OCI-LY1 (cell line): ENCODE measurements at regions not wholly inside any gene's neighbourhood (a gene's known extent, or its start where the extent isn't known, plus 50 kb on each side); places are given as distances from the start of the nearest gene placed in this dataset.

Experiments
- H2AFZ ChIP-seq: fragments of 200-600 bp; sonication (generic), shearing (Covaris generic); 2 replicates; pipeline ENCODE4 v1.6.0; 2014; ENCODE audit warnings: antibody characterized with exemption, mild to moderate bottlenecking, low read length
- H3F3A ChIP-seq: fragments of 200-600 bp; sonication (generic), shearing (Covaris generic); 2 replicates; pipeline ENCODE4 v1.6.0; 2014; ENCODE audit warnings: mild to moderate bottlenecking, antibody characterized with exemption, low read length, moderate library complexity; ENCODE audit not compliant: insufficient read depth
- H3K27ac ChIP-seq: fragments of 200-600 bp; sonication (generic); 2 replicates; pipeline ENCODE4 v1.5.1; 2014; ENCODE audit warnings: low read length, mixed run types, mild to moderate bottlenecking, low read depth; ENCODE audit not compliant: poor library complexity, severe bottlenecking
- H3K27me3 ChIP-seq: fragments of 200-600 bp; sonication (generic); 2 replicates; pipeline ENCODE4 v1.6.0; 2014; ENCODE audit warnings: antibody characterized with exemption, mild to moderate bottlenecking, low read length, moderate library complexity; ENCODE audit not compliant: insufficient read depth
- H3K36me3 ChIP-seq: fragments of 200-600 bp; sonication (generic); 2 replicates; pipeline ENCODE4 v1.6.1; 2014; ENCODE audit warnings: mild to moderate bottlenecking, antibody characterized with exemption, low read length, moderate library complexity, mixed read lengths; ENCODE audit not compliant: insufficient read depth
- H3K4me1 ChIP-seq: fragments of 200-600 bp; sonication (generic); 2 replicates; pipeline ENCODE4 v1.5.1; 2014; ENCODE audit warnings: mild to moderate bottlenecking, low read length, moderate library complexity; ENCODE audit not compliant: insufficient read depth, severe bottlenecking
- H3K4me2 ChIP-seq: fragments of 200-600 bp; sonication (generic), shearing (Covaris generic); 2 replicates; pipeline ENCODE4 v1.6.1; 2014; ENCODE audit warnings: low read length
- H3K4me3 ChIP-seq: fragments of 200-600 bp; sonication (generic); 2 replicates; pipeline ENCODE4 v1.5.1; 2014; ENCODE audit warnings: low read length, low read depth, mild to moderate bottlenecking, mixed read lengths; ENCODE audit not compliant: poor library complexity, severe bottlenecking
- H3K79me2 ChIP-seq: fragments of 200-600 bp; shearing (Covaris generic); 2 replicates; pipeline ENCODE4 v1.6.1; 2016; ENCODE audit warnings: mixed run types, low read length, mixed read lengths; ENCODE audit not compliant: insufficient read depth
- H3K9ac ChIP-seq: fragments of 200-600 bp; sonication (generic), shearing (Covaris generic); 2 replicates; pipeline ENCODE4 v1.6.1; 2014; ENCODE audit warnings: mild to moderate bottlenecking, low read length, mixed read lengths
- H3K9me2 ChIP-seq: fragments of 200-600 bp; sonication (generic), shearing (Covaris generic); 2 replicates; pipeline ENCODE4 v1.6.1; 2014; ENCODE audit warnings: low read depth, mild to moderate bottlenecking, low read length, mixed read lengths
- H3K9me3 ChIP-seq: fragments of 200-600 bp; shearing (Covaris generic); 2 replicates; pipeline ENCODE4 v1.6.1; 2014; ENCODE audit warnings: low read length, mixed read lengths
- H4K20me1 ChIP-seq: fragments of 200-600 bp; sonication (generic), shearing (Covaris generic); 2 replicates; pipeline ENCODE4 v1.6.0; 2016; ENCODE audit warnings: mild to moderate bottlenecking, low read length; ENCODE audit not compliant: insufficient read depth
- CTCF ChIP-seq: fragments of 200-600 bp; sonication (generic), shearing (Covaris generic); IDR thresholded peaks from 2 replicates; pipeline ENCODE4 v1.5.1; 2017; ENCODE audit warnings: mild to moderate bottlenecking, antibody characterized with exemption, low read length, moderate library complexity, mixed read lengths
- EZH2 ChIP-seq: fragments of 200-600 bp; sonication (generic), shearing (Covaris generic); IDR thresholded peaks from 2 replicates; pipeline ENCODE4 v1.8.0; 2017; ENCODE audit warnings: borderline replicate concordance, mixed run types, mild to moderate bottlenecking, antibody characterized with exemption, low read length, moderate library complexity, mixed read lengths

- Histone ChIP-seq H3K4me3 (no peak overlapping the region), H3K9me2 (no peaks in the 10 kb centered on the region), H3K36me3 (no peaks in the 10 kb centered on the region), H3K79me2 (no peaks in the 10 kb centered on the region), H3F3A (no peaks in the 10 kb centered on the region), H3K27ac (no peak overlapping the region), H3K4me1 (no peaks in the 10 kb centered on the region), H3K4me2 (no peak overlapping the region), H3K9ac (no peak overlapping the region), H3K27me3 (no peaks in the 10 kb centered on the region), H4K20me1 (no peaks in the 10 kb centered on the region), H3K9me3 (no peaks in the 10 kb centered on the region), H2AFZ (no peak overlapping the region)
- no peak for TF ChIP-seq EZH2
- no peak for TF ChIP-seq CTCF
These were observed 825.3 kb upstream of the GRM7 start for GRCh38 chr3:6035626-6036025.

DNA sequence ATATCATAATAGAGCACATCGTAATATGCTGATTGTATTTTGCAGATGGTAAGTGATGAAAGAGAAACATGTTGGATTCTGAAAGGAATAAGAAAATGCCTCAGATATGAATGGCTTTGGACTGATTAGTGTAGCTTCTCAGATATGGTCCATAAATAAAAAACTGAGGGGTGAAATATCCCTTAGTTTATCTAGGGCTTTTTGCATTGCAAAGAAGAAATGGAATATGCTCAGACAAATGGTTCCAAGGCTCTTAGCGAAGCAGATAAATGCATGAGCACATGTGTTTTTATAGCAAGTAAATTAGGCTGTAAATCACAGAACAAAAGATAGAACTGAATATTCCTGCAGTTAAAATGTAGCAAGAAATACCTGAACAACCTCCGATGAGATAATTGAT is 820.9 kb upstream of the GRM7 start:
- no peaks in the 10 kb centered on the region for H3K4me1 ChIP-seq
- no peak overlapping the region for H3K9ac ChIP-seq
- H3K27ac ChIP-seq, result no peak overlapping the region
- no peaks in the 10 kb centered on the region for H3K9me2 ChIP-seq
- no peaks in the 10 kb centered on the region for H3F3A ChIP-seq
- H3K4me2 ChIP-seq, result no peak overlapping the region
- H2AFZ ChIP-seq, result no peak overlapping the region
- no peak overlapping the region for H3K4me3 ChIP-seq
- TF ChIP-seq CTCF, result no peak
- TF ChIP-seq EZH2, result no peak
- H4K20me1 ChIP-seq, result no peaks in the 10 kb centered on the region
- H3K27me3 ChIP-seq, result no peaks in the 10 kb centered on the region
- no peaks in the 10 kb centered on the region for H3K9me3 ChIP-seq
- H3K79me2 ChIP-seq, result no peaks in the 10 kb centered on the region
- H3K36me3 ChIP-seq, result no peaks in the 10 kb centered on the region

DNA sequence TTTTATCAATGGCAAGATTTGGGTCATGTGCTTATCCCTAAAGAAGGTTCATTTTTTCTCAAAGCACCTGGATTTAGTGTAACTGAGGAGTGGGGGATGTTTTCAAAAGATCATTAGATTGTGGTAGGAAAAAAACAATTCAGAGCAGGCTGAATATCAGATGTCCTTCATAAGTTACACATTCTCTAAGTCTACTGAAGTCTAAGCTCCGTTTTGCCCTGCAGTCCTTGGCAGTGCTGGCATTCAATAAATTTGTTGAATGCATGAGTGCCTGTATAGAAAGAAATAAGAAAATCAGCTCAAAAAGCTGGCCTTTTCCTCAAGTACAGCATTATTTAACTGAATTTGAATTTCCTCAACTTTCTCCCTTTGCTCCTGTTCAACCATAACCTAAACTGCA is 819.0 kb upstream of the GRM7 start:
- no peak overlapping the region for H2AFZ ChIP-seq
- H3K9me3 ChIP-seq, result peaks cover 2% of the 10 kb centered on the region; the same call in 1 of the 2 replicates
- no peaks in the 10 kb centered on the region for H3K9me2 ChIP-seq
- H3K9ac ChIP-seq, result no peak overlapping the region
- no peaks in the 10 kb centered on the region for H3K4me1 ChIP-seq
- H3F3A ChIP-seq, result no peaks in the 10 kb centered on the region
- H3K27ac ChIP-seq, result no peak overlapping the region
- H3K4me2 ChIP-seq, result no peak overlapping the region
- TF ChIP-seq EZH2 (no peak), CTCF (no peak)
- H3K79me2 ChIP-seq, result no peaks in the 10 kb centered on the region
- no peaks in the 10 kb centered on the region for H3K27me3 ChIP-seq
- no peaks in the 10 kb centered on the region for H3K36me3 ChIP-seq
- no peak overlapping the region for H3K4me3 ChIP-seq
- no peaks in the 10 kb centered on the region for H4K20me1 ChIP-seq
